Hippocampal formation (tissue), 2 donors: ENCODE measurements at regions not wholly inside any gene's neighbourhood (a gene's known extent, or its start where the extent isn't known, plus 50 kb on each side); places are given as distances from the start of the nearest gene placed in this dataset.
A peak's percentile ranks its signal among the peaks of the same experiment; 100 is the strongest.

Source experiments
- DNase-seq, 2 donors: peaks; one replicate each; lab custom pipeline; 2025; lab: John Stamatoyannopoulos, UW

DNA sequence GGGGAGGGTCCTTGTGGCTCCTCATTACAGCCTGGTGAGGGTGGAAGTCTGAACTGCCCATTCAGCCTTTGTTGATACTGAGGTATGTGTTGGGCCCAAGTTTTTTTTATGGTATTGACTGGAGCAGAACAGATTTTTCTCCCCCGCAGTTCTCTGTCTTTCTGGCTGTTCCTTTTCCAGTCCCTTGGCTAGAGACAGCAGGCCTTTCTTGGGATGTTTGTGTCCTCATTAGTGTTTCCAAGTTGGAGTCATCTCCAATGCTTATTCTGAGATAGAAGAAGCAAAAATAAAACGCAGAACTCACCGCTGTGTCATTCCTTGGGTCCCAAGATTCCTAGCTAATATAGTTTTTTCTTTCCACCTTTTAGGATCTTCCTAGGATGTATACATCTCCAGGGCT, 193.3 kb downstream of the RAMP3 start:
- peak in 1 of 2 donors; percentile 24 for DNase-seq

DNA sequence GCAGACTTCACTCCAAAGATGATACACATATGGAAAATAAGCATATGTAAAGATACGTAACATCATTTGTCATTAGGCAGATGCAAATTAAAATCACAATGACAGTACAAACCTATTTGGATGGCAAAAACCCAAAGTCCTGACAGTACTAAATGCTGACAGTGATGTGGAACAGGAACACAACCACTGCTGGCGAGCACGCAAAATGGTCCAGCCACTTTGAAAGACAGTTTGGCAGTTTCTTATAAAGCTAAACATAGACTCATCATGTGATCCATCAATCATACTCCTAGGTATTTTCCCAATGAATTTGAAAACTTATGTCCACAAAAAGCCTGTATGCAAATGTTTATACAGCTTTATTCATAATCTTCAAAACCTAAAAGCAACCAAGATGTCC, 200.7 kb downstream of the RAMP3 start:
- DNase-seq = no peak

DNA sequence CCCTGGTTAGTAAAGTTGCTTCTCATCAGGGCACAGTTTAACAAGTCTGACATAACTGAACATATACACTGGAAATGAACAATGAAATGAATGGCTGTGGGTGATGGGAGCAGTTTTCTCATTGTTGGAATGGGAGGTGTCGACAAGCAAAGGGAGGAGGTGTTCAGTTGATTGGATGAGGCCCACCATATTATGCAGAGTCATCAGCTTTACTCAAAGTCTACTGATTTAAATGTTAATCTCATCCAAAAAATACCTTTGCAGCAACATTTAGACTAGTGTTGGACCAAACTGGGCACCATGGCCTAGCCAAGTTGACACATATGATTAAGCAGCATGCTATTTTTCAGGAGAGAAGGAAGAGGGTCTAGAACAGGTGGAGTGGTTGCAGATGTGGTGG, 201.7 kb downstream of the RAMP3 start:
- DNase-seq = no peak

DNA sequence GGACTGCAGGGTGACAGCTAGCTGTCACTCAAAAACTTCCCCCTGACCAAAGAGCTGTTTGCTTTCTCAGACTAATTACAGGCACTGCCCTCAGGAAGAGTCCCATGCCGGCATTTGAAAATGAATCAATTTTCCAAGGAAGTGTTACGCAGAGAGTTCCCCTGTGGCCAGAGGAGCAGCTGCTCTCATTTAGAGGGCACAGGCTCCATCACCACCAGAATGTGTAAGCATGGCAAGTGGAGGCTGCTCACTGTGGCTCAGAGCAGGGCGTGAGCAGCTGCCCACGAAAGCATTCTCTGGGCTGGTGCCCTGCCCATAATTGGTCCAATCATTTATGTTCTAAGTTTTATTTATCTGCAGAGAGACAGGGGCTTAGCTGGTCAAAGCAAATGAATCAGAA, 202.2 kb downstream of the RAMP3 start:
- no peak for DNase-seq

DNA sequence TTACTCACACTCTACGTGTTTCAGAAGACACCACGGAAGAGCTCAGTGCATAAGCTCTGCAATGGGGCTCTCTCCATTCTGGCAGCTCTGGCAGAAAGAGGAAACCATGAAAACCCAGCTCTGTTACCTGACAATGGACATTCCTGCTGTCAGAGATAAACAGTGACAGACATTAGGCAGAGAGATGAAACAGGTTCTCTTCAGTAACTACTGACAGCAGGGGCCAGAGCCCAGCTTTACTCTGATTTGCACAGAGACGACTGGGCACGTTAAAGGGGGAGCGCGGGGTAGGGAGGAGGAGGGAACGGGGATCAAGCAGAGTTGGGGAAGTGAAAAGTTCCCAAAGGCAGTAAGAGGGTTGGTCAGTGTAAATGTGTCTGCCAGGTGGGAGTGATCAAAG, 206.1 kb downstream of the RAMP3 start:
- no peak for DNase-seq

DNA sequence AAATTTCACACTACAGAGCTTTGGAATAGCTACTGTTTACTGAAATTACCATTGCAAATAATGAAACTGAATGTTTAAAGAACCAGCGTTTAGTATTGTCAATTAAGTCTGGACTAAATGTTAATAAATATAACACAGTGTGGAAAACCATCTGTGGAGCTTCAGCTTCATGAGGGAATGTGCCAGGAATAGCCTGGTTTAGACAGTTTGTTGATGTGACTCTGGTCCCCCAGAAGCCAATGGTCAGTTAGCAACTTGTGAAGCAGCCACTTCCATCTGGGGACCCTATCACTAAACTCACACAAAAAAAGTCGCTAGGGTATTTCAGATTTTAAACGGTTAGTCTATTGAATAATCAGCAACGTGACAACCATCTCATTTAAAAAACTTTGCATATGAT, 207.8 kb downstream of the RAMP3 start:
- no peak for DNase-seq

DNA sequence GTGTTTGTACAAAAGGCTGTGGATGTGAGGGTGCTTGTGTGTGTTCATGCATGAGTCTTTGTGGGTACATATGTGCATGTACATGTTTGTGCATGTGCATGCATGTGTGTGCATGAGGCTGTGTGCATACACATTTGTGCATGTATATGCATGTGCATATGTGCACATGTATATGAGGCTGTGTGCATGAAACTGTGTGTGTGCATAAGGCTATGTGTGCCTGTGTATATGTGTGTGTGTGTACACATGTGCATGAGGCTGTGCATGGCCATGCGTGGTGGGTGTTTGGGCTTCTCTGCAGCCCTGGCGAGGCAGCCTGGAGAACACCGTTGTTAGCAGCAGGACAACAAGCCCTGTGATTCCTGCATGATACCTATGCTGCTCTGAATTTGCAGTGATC, 207.7 kb upstream of the ADCY1 start:
- no peak for DNase-seq

DNA sequence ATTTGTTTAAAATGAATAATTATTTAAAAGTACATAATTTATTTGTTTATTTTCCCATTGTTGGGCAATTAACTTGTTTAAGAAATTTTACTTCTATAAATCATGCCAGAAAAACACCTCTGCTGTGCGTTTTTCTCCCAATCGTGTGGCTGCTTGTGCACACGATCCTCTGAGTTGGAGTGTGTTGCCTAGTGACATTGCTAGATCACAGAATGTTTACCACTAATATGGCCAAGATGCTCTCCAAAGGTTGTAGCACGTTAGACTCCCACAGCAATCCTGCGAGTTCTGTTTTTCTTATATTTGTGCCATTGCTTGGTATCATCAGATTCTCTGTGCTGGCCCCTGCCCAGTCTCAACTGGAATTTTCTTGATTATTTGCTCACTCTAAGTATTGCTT, 207.1 kb upstream of the ADCY1 start:
- DNase-seq = peak in 1 of 2 donors; percentile 8

DNA sequence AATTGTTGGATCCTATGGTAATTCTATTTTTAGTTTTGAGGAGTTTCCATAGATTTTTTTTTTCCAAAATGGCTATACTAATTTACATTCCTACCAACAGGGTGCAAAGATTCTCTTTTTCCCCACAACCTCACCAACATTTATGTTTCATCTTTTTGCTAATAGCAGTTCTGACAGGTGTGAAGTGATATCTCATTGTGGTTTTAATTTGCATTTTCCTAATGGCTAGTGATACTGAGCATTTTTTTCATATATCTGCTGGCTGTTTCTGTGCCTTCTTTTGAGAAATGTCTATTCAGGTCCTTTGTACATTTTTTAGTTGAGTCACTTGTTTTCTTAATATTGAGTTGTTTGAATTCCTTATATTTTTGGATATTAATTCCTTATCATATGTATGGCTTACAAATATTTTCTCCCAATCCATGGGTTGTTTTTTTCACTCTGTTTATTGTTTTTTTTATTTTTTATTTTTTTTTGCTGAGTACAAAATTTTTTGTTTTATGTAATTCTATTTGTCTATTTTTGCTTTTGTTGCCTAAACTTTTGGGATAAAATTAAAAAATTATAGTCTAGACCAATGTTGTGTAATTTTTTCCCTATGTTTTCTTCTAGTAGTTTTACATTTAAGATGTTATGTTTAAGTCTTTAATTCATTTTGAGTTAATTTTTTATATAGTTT, 205.9 kb upstream of the ADCY1 start:
- no peak for DNase-seq

DNA sequence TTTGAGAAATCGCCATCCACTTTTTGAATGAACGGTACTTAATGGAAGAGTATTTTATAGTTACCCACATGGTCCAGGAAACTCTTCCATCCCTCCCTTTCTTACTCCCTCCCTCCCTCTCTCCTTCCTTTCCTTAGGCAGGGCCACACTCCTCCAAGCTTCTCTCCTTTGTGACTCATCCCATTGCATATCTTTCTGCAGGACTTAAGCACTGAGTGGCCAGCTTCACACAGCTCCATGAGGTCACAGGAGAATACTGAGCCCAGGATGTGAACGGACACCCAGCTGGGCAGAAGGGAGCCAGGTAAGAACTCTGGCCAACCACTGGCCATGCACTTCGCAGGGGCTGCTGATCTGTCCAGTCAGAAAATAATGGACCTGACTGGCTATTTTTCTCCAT, 189.7 kb upstream of the ADCY1 start:
- no peak for DNase-seq

DNA sequence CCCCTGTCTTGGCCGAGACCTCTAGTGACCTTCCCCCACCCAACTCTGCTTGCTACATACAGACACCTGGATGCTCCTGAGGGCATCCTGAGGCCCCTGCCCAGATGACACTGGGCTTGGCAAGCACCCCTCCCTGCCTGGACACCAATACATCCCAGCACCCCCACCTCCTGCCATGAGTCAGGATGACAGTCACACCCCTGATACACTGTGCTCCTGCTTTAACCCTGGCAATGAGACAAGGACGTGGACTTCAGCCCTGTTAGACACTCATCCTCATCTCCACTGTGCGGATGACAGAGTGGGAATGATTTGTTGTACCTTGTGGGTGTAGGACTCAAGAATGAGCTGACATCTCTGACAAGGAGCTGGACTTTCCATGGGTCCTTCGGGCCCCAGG, 186.3 kb upstream of the ADCY1 start:
- no peak for DNase-seq

DNA sequence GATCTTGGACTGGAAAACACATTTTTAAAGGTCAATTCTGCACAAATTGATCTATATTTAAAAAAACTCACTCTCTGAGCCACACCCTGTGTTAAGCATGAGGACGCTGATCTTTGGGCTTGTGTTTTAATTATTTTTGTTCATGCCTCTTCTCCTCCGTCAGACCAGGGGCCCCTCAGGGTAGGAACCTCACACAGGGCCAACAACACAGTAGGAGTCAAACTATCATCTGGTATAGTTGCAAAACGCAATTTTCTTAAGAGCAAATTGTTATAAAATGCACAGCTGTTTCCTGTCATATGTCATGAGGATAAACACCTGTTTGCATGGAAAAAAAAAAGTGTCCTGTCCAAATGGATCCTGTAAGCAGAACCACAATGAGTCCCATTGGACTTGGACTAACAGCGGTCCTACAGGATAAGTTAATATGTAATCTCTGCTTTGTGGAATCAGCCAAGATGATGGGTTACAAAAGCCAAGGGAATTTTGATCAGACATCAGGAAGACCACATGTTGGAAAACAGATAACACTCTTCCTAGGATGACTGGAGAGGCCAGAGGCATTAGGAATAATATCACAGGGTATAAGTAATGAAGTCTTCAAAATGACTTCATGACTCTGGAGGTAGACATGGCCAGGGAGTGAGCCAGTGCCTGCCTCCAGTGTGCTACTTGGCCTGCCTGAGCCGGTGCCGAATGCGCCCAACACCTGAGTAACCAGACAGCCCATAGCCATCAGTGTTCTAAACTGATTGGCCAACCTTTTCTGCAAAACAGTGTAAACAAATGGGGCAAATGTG, 184.9 kb upstream of the ADCY1 start:
- DNase-seq = no peak

DNA sequence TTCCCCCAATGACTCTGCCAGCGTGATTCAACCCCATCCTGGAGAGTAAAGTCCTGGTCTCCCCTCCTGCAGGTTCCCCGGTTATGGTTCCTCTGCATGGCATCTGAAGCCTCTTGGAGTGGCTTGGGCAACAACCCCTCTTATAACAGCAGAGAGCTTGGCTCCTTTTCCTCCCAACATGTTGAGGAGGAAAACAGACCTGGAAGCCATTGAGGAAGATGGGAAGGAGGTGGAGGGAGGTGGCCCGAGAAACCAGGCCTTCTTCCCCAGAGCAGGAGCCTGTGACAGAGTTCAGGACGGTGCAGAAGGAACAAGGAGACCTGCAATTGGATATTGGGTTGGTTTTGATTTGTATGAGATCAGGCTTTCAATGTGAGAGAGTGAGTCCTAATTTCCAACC, 184.0 kb upstream of the ADCY1 start:
- DNase-seq = no peak

DNA sequence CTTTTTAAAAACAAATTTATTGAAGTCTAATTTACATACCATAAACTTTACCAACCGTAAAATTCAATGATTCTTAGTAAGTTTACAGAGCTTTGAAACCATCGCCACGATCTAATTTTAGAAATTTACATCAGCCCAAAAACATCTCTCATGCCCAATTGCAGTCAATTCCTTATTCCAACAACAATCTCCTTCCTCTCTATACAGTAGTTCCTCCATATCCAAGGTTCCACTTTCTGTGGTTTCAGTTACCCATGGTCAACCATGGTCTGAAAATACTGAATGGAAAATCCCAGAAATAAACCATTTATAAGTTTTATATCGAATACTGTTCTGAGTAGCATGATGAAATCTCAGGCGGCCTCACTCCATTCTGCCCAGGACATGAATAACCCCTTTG, 183.4 kb upstream of the ADCY1 start:
- DNase-seq = no peak

DNA sequence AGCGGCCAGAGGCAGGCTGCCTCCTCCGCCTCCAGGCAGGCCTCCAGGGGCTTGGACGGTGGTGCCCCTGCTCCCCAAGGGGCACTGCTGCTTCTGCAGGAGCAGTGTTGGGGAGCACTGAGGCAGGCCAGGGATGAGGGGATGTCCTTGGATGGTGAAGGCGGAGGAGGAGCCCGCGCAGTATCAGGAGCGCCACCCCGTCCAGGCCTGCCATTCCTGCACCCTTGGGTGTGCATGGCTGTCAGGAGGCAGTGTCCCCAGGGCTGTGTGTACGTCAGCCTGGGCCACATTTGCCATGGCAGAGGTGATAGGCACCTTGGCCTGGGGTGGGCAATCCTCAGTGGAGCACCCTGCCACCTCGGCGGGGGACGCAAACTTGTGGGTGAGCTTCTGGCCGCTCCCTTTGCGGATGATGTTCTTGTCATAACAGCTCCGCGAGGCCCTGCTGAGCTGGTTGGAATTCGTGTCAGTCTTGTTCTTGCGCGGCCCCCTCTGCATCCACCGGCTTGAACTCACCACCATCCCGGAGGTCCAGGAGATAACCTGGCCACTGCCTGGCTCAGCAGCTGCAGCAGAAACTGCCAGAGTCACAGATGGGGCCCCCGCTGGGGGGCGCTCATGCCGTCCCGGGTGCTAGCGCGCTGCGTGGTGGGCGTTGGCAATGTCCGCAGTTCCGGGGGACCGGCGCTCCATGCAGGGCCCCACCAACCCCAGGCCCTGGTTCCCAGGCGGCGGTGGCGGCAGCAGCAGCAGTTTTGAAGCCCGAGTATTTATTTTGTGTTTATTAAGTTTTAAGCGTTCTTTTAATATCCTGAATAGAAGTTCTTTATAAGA, 182.3 kb upstream of the ADCY1 start:
- no peak for DNase-seq

DNA sequence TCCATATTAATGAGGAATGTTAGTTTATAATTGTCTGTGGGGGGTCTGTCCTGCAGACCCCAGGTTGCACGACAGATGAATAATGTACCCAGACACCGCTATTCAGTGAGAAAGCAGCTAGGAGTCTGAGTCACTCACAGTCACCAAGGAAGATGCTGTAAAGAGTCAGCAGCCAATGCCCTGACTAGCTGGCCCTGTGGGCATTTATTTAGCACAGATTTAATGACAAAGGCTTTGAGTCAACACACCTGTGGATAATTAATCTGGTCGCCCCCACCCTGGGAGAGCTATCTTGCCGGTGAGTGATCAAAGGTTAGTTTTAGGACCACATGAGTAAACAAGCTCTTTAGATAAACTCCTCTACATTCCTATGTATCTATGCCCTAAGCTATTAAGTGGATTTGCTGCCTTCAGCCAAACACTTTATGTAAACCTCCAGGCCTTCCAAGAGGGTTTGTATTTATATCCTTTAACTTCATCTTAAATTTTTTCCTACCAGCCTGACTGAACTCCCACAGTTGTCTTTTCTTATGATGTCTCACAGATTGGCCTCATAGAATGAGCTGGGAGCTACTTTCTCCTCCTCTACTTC, 180.0 kb upstream of the ADCY1 start:
- no peak for DNase-seq

DNA sequence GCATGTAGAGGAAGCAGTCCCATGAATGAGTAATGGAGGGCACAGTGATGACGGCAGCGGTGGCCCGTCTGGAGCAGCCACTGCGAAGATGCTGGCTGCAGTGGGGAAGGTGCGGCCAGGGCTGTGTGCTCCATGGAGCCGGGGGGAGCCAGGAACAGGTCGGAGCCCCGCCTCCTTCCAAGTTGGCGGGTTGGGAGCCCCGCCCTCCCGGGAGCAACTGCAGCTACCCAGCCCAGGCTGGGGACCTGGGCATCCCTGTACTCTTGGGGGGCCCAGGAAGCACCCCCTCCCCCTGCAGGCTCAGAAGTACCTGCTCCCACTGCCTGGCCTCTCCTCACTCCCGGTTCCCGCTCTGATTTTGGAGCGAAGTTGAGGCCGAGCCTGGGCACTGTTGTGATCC, 175.1 kb upstream of the ADCY1 start:
- DNase-seq = no peak

DNA sequence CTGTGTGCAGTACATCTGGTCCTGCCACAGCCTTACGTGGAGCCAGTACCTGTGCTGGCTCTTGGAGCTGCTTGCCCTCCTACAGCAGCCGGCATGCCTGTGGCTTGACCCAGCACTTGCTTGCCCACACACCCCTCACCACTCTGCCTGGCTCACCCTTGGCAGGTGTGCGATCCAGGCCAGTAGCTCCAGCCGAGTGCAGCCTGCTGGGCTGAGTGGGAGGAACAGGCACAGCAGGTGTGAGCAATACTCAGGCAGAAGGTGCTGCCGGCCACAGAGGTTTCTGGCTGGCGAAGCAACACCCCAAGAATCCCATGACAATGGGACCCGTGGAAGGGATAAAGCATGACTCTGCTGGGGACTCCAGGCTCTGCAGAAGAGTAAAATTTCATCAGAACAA, 173.5 kb upstream of the ADCY1 start:
- DNase-seq = no peak

DNA sequence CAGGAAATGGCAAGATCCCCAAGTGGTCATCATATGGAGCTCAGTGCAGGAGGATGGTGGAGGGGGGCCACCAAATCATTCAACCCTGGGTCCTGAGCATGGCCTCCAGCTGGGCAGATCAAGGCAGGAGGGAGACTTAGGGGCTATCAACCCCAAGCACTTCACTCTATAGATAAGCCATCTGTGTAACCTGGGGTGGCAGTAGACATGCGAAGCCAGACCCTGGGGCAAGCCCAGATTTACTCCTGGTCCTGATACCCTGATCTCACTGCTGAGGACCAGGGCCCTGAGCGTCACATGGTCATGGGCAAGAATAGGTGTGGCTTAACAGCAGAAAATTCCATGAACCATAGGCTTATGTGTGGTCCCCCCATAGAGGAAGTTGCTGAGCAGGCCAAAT, 173.0 kb upstream of the ADCY1 start:
- no peak for DNase-seq

DNA sequence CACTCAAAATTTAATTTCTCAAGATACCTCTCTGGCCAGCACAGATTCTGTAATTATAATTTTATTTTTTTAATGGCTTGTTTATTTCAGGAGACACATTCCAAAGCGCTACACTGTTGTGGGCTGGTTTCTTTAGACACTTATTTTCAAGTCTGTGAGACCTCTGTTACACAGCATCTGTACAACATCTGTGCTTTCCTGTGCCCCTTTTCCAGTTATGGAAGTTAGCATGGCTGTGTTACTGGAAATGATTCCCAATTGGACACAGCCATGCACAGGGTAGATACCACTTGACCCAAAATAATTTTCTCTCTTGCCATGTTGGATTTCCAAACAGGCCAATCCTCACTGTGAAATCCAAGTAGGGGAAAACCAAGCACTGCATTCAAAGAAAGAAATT, 172.3 kb upstream of the ADCY1 start:
- DNase-seq = no peak

DNA sequence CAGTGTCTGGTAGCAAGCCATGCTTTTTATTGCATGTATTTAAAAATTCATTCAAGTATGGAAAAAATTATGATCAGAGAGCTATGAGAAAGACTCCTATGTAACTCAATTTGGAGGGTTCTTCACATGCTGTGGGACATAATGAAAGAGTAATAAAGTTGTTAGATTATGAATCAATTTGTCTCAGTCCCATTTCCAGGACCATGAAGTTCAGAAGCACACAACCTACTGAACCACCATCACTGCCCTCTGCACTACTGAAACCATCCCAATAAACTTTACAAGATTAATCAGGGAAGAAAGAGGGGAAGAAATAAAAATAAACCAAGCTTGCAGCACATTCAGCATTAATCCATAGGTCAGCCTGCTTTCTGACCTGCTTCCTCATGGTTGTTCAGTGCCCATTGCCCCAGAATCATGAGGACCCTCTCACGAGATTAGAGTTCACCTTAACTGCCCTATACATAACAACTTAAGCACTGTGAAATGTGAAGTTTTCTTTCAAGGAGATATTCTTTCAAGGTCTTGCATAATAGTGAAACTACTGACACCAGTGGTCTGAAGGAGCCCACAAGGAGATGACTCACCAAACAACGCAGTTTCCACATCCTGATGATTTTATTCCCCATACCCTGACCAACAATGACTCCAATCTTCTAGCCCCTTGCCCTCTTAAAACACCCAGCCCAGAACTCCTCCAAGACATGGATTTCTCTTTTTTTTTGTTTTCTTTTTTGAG, 171.5 kb upstream of the ADCY1 start:
- DNase-seq = no peak

DNA sequence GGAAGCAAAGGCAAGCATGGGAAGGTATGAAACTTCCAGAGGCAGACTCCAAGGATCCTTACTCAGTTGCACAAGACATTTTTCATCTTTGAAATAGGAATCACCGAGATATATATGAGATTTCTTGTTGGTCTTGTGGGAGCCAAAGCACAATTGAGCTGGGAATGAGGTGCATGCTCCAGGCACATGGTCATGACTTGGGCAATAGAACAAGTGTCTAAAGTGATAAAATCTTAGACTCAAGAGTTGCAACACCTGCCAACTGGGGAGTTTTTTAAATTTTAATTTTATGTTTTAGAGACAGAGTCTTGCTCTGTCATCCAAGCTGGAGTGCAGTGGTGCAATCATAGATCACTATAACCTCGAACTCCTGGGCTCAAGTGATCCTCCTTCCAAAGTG, 169.5 kb upstream of the ADCY1 start:
- DNase-seq = no peak
